Activated CD4-positive, CD25-positive, alpha-beta regulatory T cell treated with anti-CD3 and anti-CD28 coated beads, Interleukin-2, amount 50 U/mL, for 24 hours (primary cell): ENCODE measurements at regions not wholly inside any gene's neighbourhood (a gene's known extent, or its start where the extent isn't known, plus 50 kb on each side); places are given as distances from the start of the nearest gene placed in this dataset.

Experiments
- ATAC-seq, 2 donors: fragments of 150-1000 bp; cut with Tn5 transposase; one replicate each; pipeline ENCODE4 v1.10.0; 2021; ENCODE audit warnings: mild to moderate bottlenecking in 1 of 2, moderate library complexity in 1 of 2

DNA sequence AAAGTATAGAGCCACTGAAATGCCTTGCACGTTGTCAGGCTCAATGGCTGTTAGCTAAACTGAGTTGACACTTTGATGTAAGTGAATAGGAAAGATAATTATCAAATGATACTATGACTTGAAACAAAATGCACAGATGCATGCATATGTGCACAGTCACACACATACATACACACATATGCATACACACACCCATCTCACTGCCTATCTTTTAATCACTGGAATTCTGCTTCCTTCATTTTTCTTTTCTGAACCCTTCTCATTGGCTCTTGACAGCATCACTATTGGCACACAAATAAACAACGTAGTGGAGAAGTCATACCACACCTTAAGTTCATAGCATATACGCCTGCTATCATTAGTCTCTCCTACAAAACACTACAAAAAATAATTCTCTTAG lies 154.9 kb upstream of the NCKAP5 start:
- no peak for ATAC-seq

DNA sequence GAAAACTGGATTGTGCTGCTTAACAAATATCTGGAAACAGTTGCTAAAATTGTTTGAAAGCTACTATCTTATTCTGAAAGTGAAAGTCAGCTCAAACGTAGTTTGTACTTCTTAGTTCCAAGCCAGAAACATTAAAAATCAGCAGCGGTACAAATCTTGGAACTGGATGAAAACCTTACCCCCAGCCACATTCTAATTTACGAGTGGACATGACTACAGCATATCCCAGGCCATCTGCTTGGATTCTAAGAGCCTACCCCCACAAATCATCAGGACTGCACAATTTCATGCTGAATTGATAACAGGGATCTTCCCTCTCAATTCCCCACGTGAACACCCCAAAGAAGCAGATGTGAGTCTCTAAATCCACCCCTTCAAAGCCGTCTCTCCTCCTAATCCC lies 158.7 kb upstream of the NCKAP5 start:
- no peak for ATAC-seq

DNA sequence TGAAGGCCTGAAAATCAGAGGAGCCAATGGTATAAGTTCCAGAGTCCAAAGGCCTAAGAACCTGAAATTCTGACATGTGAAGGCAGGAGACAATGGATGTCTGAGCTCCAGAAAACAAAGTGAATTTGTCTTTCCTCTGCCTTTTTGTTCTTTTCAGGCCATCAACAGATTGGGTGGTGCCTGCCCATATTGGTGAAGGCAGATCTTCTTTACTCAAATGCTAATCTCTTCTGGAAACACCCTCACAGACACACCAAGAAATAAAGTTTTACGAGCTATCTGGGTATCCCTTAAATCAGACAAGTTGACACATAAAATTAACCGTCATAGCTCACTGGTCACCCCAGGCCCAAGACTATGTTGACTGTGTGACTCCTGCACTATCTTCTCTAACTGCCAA lies 163.8 kb upstream of the NCKAP5 start:
- no peak for ATAC-seq

DNA sequence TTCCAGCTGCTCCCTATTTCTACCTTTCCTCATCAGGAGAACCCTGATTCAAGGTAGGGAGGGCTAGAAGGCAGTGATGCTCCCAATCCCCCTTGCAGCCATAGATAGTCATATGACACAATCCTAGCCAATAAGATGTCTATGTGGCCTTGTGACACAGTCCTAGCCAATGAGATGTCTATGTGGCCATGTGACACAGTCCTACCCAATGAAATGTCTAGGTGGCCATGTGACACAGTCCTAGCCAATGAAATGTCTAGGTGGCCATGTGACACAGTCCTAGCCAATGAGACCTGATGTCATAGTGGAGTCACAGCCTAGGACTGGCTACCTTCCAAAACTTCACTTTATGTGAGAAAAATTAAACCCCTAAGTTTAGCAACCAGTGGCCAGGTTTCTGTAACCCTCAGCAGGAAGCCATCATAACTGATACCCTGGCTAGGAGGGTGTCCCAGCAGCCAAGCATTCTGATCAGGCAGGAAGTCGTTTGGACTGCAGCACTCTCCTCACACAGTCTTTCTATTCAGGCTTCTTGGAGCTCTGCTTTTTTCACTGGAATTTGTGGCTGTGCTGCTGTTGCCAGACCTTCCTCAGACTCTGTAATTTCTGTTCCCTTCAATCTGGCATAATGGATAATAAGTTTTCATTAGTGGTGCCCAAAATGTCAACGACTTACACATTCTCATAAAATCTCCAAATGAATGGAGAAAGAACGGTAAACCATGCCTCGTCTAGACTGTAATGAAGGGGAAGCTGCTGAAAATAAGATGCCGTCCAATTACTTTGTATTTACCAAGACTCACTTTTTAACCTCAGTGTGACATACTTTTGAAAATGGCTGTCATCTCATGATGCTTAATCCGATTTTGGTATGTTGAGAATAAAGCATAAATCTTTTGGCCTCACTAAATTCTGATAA lies 165.0 kb upstream of the NCKAP5 start:
- ATAC-seq: no peak

- no peak for ATAC-seq
Observed at GRCh38 chr2:133733901-133734255, 165.6 kb upstream of the NCKAP5 start.

GRCh38 chr2:133734716-133735495 lies 166.6 kb upstream of the NCKAP5 start:
- ATAC-seq: no peak

DNA sequence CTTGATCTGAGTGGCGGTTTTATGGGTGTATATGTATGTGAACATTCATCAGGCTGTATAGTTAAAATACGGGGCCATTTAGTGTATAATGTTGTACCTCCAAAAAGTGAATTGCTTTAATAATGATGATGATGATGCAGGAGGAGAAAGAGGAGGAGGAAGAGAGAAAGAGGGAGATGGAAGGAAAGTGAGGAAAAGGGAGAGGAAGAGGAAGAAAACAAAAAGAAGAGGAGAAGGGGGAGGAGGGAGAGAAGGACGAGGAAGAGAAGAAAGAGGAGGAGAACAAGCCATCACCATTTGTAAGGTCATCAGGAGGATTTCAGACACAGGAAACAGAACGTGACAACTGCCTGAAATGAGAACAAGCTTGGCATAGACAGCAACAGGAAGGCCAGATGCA lies 168.4 kb upstream of the NCKAP5 start:
- no peak for ATAC-seq

DNA sequence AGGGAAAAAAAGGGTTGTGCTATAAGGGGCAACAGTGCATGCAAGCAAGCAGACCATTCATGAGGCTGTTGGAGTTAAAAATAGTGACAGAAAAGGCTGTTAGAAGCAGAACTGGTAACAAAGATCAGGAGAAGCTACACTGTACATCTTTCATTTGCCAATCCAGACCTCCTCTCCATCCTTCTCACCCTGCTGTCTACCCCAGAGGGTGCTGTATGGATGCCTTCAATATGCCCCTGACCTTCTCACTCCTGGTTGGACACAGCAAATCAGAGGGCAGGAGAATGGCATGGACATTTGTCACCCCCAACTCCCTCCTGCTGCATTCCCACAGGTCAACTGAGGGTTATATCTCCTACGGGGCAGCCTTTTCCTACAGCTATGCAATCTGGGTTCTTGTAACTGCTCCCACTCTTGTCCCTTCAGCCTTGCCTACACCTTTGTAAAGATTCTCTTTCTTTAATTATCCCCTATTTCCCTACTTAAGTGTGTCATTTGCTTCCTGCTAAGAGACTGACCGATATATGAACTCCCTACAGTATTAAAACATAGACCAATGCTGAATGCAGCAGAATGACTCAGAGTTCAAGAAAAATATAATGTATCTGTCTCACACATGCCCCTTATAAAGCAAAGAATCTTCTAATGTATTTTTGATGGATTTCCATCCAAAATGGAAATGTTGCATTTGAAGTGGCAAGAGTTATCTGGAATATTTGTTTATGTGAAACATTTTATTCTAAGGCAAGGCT lies 169.2 kb upstream of the NCKAP5 start:
- ATAC-seq: no peak

DNA sequence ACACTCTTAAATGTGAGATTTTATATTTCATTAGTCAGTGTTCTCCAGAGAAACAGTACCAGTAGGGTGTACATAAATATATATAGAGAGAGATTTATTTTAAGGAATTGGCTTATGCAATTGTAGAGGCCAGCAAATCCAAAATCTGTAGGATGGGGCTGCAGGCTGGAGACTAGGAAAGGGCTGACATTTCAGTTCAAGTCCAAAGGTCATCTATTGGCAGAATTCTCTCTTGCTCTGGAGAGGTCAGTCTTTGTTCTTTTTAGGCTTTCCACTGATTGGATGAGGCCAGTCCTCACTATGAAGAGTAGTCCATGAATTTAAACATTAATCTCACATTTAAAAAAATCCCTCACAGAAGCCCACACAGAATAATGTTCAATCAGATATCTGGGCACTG lies 170.8 kb upstream of the NCKAP5 start:
- ATAC-seq: no peak

DNA sequence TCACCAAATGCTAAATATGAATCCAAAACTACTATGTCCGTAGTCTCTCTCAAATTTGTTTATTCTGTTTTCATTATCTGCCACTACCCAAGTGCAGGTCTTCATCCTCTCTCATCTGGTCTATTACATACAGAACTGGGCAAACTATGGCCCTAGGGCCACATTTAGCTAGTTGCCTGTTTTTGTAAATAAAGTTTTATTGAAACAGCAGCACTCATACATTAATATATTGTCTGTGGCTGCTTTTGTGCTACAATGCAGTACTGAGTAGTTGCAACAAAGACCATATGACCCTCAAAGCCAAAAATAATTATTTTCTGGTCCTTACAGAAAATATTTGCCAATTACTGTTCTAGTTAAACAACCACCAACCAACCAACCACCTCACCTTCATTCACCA lies 172.2 kb upstream of the NCKAP5 start:
- ATAC-seq: no peak

DNA sequence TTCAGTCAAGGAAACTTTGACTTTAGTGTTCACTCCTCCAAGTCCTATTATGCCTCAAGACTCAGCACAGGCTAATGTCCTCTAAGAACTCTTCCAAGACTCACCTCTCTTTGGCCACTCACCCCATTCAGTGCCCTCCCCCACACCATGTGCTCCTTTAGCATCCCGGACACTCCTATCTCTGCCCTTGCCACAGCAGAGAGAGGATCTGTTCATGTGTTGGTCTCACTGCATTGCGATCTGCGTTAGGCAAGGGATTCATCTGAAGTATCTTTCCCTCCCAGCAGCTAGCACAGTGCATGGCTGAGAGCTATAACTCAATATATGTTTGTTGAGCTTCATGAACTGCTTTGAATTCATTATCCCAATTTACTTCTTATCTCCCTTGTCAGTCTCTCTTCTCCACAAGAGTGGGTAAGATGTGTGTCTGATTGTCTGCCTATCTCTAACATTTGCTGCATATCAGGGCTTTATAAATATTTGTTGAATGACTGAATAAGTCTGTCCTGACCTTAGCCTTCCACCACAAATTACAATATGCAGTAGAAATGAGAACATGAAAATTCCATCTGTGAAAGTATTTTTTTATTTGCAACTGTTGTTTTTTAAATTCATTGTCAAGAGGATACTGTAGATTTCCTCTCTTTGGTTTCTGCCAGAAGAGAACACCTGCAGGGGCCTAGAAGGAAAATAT lies 179.9 kb upstream of the NCKAP5 start:
- no peak for ATAC-seq

GRCh38 chr2:133753665-133754064 lies 185.4 kb upstream of the NCKAP5 start:
- ATAC-seq: no peak

DNA sequence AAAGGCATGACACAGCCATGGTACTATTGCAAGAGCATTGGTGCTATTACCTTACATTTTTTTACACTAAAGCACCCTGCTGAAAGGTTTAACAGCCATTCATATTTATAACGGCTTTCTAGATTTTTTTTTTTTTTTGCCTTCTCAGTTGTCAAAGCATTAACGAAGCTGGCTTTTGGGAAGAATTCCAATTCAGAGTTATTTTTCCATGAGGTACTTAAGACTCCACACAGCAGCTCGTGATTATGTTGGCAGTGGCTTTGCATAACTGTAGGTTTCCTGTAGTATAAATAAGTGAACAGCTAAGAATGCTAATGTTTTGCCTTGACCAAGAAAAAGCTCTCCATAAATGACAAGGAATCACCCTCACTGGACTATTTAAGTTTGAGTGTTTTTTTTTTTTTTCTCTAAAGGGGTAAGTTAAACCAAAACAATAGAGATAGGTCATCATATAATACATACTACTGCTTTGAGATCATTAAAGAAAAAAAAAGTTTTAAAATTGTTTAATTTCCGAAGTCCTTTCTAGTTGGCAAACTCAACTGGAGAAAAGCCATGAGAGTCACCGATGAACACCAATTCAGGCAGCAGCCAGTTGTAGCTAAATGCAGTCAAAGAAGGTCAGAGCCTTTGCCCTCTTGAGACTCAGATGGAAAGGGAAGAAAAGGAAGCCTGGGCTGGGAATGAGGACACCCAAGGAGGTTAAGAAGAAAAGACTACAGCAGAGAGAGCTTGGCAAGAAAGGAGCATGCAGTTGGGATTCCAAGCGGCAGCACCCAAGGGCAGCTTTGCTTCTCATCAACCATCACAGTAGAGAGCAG lies 187.4 kb upstream of the NCKAP5 start:
- ATAC-seq: no peak

- no peak for ATAC-seq
Observed at GRCh38 chr2:133756833-133757232, 188.6 kb upstream of the NCKAP5 start.

- no peak for ATAC-seq
Observed at GRCh38 chr2:133760376-133760775, 192.1 kb upstream of the NCKAP5 start.

DNA sequence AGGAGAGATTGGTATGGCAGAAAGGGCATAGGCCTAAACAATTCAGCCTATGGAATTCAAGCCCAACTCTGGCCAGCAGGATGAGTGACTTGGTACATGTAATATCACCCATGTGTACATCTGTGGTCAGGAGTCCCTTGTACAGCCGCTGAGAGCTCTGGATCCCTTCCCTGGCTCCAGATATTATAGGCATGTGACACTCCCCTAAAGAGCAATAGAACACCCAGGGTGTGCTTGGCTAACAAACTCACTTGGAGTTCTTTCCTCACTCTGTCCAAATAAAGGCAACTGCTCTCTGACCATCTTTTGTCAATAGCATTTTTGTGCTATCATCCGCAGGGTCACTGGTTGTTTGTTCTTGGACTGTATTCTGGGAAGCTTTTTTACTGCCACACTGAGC lies 197.4 kb upstream of the NCKAP5 start:
- no peak for ATAC-seq

GRCh38 chr2:133766164-133766832 lies 198.0 kb upstream of the NCKAP5 start:
- no peak for ATAC-seq

DNA sequence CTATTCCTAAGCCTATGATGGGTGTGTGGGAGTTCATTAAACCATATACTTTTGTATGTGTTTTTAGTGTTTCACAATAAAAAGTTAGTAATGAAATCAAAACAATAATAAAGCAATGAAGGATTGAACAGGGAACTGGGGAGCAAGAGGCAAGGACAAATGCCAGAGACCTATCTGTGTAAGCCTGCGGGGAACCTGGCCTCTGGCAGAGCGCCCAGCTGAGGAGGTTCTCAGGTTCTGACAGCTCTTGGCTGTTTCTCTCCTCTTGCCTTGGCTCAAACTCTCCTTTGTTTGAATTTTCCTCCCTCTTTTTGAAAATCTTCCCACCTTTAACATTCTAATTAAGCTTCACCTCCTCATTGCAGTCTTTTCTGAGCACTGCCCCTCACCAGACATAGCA lies 200.0 kb upstream of the NCKAP5 start:
- no peak for ATAC-seq

DNA sequence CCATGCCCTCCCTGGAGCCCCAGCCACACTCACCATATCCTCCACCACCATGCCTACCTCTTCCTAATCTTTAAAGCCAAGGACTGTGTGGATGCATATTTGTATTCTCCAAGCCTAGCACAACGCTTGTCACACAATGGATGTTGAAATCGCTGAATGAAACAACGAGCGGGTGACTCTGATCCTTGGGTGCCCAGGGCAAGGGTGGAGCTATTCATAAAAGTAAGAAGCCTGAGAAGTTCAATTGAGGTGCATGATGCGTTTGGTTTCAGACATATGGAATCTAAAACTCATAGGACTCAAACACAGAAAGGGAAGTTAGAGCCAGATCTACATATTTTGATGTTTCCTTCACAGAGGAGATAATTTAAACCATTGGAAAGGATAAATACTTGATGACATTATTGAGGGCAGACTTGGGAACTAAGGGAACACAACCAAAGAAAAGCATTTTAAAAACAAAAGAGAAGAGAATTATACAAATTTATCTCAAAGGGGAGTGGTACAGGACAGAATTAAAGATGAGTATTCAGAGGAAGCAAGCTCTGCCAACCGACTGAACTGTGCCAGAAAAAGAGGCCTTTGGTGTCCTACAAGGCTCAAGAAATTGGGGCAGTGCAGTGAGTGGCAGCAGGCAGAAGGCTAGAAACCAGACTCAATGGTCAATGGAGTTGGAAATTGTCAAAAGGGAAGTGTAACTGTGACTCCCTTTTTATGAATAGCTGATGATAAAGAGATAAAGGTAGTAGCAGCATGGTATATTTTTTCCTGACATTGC lies 200.6 kb upstream of the NCKAP5 start:
- no peak for ATAC-seq

DNA sequence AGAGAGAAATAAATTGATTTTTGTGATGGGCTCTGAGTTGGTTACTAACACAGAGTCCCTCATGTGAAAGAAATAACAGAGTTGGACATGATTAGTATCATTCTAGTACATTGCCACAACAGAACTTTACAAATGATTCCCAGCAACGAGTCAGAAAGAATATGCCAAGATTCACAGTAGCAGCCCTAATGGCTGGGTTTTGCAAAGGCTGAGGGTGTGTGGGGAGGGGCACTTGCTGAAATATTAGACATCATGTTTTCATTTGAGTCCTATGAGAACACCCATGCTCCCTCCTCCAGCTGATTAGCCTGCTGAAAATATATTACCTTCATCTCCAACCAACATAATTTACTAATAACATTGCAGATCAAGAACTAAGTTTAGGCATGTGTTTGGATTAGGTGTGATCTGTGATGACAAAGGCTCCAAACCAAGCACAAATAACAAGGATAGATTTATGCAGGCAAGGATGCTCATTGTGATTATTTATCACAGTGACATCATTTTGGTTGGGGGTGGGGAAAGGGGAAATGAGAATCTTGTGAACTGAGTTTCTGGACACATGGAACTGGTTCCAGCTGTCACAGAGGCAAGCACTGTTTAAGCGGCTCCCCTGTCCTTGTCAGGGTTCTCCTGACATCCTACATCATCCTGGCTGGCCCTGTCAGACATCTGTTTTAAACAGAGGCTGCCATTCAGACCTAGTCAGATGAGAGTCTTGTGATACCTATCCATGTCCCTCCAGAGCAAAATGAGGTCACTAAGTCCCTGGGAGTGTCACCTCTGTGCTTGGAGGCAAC lies 205.8 kb upstream of the NCKAP5 start:
- ATAC-seq: no peak
